ENCODE measurements at regions not wholly inside any gene's neighbourhood (a gene's known extent, or its start where the extent isn't known, plus 50 kb on each side); places are given as distances from the start of the nearest gene placed in this dataset.
"Not testable (repeated sequence)": the region's sequence is repeated elsewhere in the genome, so short reads cannot be mapped to it uniquely, and the experiment has no call there.

- not testable (repeated sequence) for DNase-seq (ENCODE audit: low spot score)
These were observed 84.3 kb downstream of the IRS2 start for GRCh38 chr13:109702030-109702597.

DNA sequence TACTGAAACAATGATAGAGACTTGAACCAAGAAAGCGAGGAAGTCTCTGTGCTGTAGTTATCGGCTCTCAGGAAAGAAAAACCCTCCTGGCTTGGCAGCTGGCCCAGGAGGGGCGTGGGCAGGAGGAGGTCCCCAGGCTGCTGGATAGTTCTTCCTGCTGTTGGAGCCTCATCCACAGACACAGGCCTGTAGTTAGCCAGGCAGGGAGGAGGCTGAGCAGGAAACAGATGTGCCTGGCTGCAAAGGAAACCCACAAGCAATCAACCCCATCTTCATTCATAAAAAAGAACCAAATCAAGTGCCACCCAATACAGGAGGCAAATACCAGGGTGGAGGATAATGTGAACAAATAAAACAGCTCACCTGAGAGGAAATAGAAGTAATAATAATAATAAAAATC lies 86.2 kb downstream of the IRS2 start:
- peak; percentile 77 for DNase-seq (ENCODE audit: low spot score)

GRCh38 chr13:109699628-109700071 lies 86.7 kb downstream of the IRS2 start:
- DNase-seq (ENCODE audit: low spot score): peak; percentile 79

DNA sequence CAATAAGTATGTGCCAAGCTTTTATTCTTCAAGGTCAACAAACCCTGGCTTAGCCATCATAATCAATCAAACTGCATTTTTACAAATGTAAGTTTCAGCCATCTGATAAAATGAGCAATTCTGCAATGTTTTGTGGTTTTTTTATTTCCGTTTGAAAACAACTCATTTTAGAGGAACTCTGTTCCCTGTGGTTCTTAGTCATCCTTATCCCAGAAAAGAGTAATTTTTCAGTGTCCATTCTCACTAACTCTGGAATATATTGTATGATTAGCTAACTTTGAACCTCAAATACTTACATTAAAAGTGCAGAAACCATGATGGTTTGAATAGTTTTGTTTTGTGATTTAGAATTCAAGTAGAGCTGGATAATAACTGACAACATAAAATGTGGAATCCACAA lies 87.6 kb downstream of the IRS2 start:
- DNase-seq (ENCODE audit: low spot score): no peak

- no peak for DNase-seq (ENCODE audit: low spot score)
These were observed 88.4 kb downstream of the IRS2 start for GRCh38 chr13:109697936-109698335.

DNA sequence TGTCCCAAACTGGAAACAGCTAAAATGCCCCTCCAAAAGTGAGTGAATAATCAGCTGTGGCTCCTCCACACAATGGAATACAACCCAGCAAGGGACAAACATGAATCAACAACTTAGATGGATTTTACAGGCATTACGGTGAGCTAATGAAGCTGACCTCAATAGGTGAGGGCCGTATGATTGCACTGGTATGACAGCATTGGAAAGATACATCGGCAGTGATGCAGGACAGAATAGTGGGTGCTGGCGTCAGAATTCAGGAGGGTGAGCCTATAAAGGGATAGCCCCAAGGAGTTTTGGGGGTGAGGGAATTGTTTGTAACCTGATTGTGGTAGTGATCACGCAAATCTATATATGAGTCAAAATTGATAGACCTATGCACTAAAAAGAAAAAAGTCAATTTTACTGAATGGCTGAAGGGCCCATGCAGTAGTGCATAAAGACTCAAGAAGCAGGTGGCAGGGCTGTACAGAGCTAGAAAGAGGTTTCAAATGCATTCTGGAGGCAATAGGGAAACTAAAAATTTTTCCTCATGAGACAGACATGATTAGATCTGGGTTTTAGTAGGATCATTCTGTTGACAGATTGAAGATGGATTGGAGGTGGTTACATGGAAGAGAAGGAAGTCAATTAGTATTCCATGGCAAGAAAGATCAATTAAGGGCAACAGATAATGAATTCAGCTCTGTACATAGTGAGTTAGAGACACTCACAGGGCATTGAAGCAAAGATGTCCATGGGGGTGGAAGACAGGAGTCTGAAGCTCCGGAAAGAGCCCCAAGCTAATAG lies 90.8 kb downstream of the IRS2 start:
- DNase-seq (ENCODE audit: low spot score): no peak

DNA sequence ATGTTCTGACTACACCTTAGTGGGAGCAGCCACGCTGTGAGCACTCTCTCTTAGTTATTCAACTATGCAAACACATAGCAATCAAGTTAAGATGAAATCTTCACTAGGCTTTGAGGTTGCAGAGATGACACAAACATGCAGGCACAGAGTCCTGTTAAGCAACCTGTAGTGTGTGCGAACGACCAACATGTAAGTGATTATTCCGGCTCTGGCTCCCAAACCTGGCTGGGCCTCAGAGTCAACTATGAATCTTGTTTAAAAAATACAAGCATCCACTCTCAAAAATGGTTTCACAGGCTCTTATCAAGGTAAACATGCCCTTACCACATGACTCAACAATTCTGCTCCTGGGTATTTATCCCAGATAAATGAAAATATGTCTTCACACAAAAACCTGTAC lies 91.4 kb downstream of the IRS2 start:
- DNase-seq (ENCODE audit: low spot score): no peak

DNA sequence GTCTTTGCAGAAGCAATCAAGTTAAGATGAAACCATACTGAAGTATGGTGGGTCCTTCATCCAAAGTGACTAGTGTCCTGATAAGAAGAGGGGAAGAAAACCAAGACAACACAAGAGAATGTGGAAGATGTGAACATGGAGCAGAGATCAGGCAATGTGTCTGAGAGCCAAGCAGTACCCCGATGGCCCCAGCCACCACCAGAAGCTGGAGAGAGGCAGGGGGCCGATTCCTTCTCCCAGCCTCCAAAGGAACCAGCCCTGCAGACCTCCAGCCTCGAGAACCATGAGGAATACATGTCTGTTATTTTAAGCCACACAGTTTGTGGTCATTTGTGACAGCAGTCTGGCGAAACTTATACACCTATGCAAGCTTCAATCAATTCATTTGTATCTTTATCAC lies 93.2 kb downstream of the IRS2 start:
- no peak for DNase-seq (ENCODE audit: low spot score)

GRCh38 chr13:109691689-109692088 lies 94.7 kb downstream of the IRS2 start:
- DNase-seq (ENCODE audit: low spot score): no peak

GRCh38 chr13:109687559-109688448 lies 98.6 kb downstream of the IRS2 start:
- no peak for DNase-seq (ENCODE audit: low spot score)

DNA sequence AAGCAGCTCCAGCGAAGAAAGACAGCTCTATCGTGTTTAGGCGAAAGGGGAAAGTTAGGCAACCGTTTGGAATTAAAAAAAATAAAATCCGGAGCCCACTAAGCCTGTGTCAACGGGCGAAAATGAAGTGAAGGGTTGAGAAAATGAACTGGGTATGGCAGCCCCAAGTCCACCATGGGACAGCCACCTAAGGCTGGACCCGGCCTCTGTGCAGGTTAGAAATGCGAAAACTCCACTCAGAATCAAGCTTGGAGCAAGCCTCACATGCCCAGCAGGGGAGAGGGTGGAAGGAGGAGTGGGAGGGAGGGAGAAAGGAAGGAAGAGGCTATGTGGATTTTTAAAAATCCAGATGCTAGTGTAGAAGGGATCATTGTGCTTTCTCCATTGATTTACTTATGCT lies 101.2 kb downstream of the IRS2 start:
- no peak for DNase-seq (ENCODE audit: low spot score)

- no peak for DNase-seq (ENCODE audit: low spot score)
These were observed 101.6 kb downstream of the IRS2 start for GRCh38 chr13:109684824-109685202.

DNA sequence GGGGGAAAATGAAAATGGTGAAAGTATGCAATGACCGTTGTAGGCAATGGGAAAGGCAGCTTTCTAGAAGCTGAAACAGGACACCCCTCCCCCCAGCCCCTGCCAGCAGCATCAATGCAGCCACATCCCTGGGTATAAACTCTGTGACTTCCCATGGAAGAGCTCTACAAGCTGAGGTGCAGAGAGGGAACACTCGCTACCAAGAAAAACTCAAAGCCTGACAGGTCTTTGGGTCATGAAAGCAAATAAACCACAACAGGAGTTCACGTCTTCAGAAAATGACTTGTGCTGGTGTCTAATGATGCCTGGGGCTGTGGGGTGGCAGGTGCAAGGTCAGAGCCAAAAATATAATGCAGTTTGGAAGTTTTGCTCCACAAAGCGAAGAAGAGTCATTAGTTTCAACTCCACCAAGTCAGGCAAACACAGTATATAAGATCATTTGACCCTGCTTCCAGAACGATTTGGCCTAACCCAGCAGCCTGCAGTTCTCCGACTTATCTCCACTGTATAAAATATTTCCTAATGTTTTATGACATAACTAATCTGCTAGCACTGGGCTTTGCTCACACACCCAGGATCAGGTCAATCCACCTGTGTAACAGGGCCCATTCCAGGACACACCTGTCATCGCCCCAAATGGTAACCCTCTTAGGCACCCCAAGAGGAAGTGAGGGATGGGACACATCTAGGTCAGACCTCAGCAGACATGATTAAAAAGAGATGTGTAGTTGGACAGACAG lies 102.1 kb downstream of the IRS2 start:
- no peak for DNase-seq (ENCODE audit: low spot score)

DNA sequence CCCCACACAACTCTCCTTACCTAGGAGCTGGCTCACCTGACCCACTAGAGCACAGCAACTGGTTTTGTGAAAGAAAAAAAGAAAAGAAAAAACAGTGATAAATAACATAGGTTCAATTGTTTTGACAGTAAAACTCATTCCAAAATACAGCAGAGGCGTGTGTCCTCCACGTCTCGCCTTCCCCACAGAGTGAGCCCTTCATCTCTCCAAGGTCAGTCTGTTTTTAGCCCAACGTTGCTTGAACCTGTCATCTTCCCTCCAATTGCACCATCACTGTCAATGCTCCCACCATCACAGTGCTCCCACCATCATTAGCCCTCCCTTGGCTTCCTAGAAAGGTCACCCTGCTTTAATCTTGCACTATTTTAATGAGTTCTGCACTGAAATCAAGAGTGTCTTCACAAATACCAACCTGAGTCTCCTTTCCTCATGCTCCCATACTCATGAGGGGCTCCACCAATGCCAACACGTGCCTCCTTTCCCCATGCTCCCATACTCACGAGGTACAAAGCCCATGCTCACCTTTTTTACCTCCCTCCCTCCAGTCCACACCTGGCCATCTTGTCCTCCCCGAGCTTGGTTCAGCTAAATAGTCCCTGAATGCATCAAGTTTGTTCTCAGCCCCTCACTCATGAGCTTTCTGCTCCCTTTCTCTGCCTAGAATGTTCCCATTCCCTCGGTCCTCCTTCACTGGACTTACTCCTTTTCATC lies 103.7 kb downstream of the IRS2 start:
- DNase-seq (ENCODE audit: low spot score): no peak

DNA sequence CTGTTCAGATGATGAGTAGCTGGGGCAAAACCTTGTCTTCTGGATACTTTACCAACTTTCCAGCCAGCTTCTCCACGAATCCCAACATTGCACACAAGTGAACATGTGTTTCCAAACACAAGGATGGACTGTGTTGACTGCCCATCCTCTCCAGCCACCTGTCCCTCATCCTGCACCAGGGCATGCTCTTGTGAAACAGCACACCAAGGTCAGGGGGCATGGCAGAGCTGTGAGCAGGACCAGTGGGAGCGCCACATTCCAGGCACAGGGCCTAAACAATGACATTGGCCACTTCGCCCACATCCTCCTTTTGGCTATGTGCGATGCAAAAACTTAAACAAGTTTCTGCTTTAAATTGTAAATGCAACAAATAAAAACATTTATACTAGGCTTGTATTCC lies 105.5 kb downstream of the IRS2 start:
- no peak for DNase-seq (ENCODE audit: low spot score)

DNA sequence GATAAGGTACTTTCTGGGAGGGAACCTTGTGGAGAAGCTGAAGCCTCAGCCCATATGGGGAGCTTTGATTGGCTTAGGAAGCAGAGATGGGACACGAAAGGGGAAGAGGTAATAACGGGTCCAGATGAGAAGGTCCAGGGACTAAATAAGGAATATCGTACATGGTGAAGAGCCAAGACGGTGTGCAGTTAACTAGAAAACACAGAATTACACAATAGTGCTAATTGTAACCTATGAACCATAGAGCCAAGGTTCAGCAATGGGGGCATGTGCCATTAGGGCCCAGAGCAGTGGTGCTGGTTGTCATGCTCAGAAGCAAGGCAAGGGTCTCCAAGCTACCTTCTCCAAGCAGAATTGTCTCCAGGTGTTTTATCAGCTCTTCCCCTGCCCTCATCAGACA lies 106.1 kb downstream of the IRS2 start:
- DNase-seq (ENCODE audit: low spot score): no peak

- no peak for DNase-seq (ENCODE audit: low spot score)
These were observed 107.9 kb downstream of the IRS2 start for GRCh38 chr13:109678459-109678858.

DNA sequence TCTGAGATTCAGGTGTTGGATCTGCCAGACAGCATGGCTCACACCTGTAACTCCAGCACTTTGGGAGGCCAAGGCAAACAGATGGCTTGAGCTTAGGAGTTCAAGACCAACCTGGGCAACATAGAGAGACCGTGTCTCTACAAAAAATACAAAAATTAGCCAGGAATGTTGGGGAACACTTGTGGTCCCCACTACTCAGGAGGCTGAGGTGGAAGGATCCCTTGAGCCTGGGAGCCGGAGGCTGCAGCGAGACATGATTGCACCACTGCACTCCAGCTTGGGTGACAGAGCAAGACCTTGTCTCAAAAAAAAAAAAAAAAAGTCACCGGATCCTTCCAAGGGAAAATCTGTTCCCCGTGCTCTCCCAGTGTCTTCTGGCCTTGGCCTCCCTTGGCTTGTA lies 109.2 kb downstream of the IRS2 start:
- DNase-seq (ENCODE audit: low spot score): no peak

DNA sequence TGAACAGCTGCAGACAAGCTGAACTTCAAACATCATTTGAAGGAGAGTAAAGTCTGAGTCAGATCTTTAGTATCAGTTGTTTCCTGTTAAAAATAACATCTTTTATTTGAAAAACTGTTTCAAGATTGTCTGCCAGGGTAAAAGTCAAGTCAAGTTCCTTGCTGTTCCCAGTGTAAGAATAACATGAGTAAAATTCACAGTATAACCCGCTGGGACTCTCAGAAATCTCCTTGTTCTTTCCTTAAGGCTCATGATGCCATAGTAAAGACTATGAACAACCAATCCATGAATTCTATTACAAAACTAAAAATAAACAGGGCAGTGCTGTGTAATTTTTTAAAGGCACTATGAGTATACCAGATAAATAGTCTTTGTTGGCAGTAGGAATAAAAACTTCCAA lies 112.9 kb downstream of the IRS2 start:
- no peak for DNase-seq (ENCODE audit: low spot score)

DNA sequence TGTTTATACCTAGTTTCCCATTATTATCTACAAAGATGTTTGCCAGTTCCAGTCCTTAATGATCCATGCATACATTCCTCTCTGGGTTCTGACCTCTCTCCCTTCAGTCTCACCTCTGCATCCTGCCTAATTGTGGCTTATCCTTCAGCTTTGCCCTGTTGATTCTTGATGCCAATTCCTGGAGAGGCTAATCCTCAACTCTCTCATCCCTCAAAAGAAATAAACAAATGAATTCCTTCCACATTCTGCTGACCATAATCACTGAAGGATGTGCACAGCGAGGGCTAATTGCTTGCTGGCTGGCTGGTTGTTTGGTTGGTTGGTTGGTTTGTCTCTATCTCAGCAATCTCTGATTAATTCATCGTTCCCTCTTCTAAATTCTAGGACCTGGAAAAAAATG lies 113.8 kb downstream of the IRS2 start:
- DNase-seq (ENCODE audit: low spot score): no peak

DNA sequence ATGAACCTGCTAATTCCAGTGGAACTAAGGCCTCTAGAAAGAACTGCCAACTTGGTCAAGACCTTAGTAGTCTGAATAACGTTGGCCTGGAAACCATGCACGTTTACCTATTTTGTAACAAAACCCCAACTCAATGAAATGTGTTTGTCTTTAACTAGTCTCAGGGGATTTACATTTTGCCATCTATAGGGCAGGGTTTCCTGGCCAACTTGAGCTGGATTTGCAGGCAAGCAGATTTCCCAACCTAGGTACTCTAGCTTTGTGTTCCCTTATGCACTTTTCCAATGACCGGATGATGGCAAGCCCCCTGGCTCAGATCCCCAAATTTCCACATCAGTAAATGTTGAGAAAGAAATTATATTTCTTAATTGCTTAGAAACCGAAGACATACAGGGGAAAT lies 114.5 kb downstream of the IRS2 start:
- no peak for DNase-seq (ENCODE audit: low spot score)

Data from SK-N-DZ (cell line).